ENCODE measurements at regions not wholly inside any gene's neighbourhood (a gene's known extent, or its start where the extent isn't known, plus 50 kb on each side); places are given as distances from the start of the nearest gene placed in this dataset.
A peak's percentile ranks its signal among the peaks of the same experiment; 100 is the strongest.

DNA sequence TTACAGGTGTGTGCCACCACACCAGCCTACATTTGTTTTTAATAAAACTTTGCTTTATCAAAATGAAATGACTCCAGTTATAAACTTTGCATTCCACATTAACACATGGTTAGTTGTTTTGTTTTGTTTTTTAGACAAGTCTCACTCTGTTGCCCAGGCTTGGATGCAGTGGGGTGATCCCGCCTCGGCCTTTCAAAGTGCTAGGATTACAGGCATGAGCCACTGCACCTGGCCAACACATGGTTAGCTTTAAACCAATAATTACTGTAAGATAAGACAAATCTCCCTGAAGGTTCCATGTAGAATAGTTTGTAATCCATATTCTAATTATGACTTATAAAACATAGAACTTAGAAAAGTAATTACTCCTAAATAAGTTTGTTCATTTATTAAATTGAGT, 89.8 kb upstream of the MED13 start:
- Histone ChIP-seq H3K4me1 (no peaks in the 10 kb centered on the region), H3K9me3 (no peaks in the 10 kb centered on the region), H3K36me3 (no peaks in the 10 kb centered on the region), H3K27me3 (no peaks in the 10 kb centered on the region), H3K4me3 (no peak overlapping the region), H3K27ac (no peak overlapping the region)
- FAIRE-seq: no peak
- no peak for ATAC-seq
- intact Hi-C loops (cut with DNase I): no loop called here
- WGBS, 2 donors: 55 to 67% methylated on average over 2 of the region's 2 CpGs
- TF ChIP-seq, protein P1, sequence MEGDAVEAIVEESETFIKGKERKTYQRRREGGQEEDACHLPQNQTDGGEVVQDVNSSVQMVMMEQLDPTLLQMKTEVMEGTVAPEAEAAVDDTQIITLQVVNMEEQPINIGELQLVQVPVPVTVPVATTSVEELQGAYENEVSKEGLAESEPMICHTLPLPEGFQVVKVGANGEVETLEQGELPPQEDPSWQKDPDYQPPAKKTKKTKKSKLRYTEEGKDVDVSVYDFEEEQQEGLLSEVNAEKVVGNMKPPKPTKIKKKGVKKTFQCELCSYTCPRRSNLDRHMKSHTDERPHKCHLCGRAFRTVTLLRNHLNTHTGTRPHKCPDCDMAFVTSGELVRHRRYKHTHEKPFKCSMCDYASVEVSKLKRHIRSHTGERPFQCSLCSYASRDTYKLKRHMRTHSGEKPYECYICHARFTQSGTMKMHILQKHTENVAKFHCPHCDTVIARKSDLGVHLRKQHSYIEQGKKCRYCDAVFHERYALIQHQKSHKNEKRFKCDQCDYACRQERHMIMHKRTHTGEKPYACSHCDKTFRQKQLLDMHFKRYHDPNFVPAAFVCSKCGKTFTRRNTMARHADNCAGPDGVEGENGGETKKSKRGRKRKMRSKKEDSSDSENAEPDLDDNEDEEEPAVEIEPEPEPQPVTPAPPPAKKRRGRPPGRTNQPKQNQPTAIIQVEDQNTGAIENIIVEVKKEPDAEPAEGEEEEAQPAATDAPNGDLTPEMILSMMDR (IDR thresholded peaks at IDR 0.05): no peak
- DNase-seq: no peak

DNA sequence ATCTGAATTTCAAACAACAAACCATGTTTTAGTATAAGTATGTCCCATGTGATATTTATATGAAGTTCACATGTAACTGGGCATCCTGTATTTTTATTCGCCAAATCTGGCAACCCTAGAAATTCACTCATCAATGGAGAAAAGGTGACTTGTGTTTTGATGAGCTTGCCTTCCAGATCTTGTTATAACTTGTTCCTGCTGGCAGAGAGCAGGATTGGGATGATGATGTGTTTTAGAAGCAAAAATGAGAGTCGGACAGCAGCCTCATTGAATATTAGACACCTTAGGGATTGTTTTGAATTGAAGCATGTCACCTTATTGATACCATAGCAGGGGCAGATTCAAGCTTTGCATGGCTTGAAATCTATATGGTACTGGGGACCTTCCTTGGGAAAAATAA, 85.4 kb upstream of the MED13 start:
- Histone ChIP-seq H3K27ac (no peak overlapping the region), H3K27me3 (no peaks in the 10 kb centered on the region), H3K4me1 (no peaks in the 10 kb centered on the region), H3K36me3 (no peaks in the 10 kb centered on the region), H3K4me3 (no peak overlapping the region), H3K9me3 (no peaks in the 10 kb centered on the region)
- 82 to 95% methylated on average over 2 of the region's 2 CpGs for WGBS, 2 donors
- FAIRE-seq (no peak), DNase-seq (no peak), ATAC-seq (no peak)
- intact Hi-C loops (cut with DNase I): no loop called here
- TF ChIP-seq, protein P1 (IDR thresholded peaks at IDR 0.05): no peak

DNA sequence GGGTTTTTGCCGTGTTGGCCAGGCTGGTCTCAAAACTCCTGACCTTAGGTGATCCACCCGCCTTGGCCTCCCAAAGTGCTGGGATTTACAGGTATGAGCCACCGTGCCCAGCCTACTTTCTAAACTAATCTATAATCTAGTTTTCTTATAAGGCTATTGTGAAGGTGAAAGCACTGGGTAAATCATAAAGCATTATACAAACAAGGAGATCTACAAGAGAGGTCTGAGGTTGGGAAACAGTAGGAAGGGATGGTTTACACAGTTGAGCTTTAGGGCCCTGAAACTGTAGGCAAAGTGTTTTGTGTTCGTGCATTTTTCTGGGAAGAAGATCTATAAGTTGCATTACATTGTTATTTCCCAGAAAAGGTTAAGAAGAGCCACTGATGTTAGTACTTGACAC, 84.9 kb upstream of the MED13 start:
- no peaks in the 10 kb centered on the region for H3K9me3 ChIP-seq
- TF ChIP-seq, protein P1 (IDR thresholded peaks at IDR 0.05): no peak
- DNase-seq (no peak), FAIRE-seq (no peak), ATAC-seq (no peak)
- 74 to 86% methylated on average over 4 of the region's 4 CpGs for WGBS, 2 donors
- H3K36me3 ChIP-seq: no peaks in the 10 kb centered on the region
- intact Hi-C loops (cut with DNase I): no loop called here
- no peaks in the 10 kb centered on the region for H3K4me1 ChIP-seq
- H3K27ac ChIP-seq: no peak overlapping the region
- H3K27me3 ChIP-seq: no peaks in the 10 kb centered on the region
- H3K4me3 ChIP-seq: no peak overlapping the region

DNA sequence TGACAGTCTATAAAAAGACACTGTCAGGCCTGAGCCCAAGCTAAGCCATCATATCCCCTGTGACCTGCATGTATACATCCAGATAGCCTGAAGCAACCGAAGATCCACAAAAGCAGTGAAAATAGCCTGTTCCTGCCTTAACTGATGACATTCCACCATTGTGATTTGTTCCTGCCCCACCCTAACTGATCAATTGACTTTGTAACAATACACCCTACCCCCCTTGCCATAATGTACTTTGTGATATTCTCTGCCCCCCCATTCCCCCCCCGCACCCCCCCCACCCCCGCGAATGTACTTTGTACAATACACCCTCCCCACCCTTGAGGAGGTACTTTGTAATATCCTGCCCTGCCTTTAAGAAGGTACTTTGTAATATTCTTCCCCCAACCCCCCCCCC, 82.2 kb upstream of the MED13 start:
- 56 to 67% methylated on average over 2 to 4 of the region's 4 CpGs for WGBS, 2 donors
- intact Hi-C loops (cut with DNase I): no loop called here
- DNase-seq: no peak
- no peaks in the 10 kb centered on the region for H3K27me3 ChIP-seq
- no peak for FAIRE-seq
- no peak for ATAC-seq
- no peaks in the 10 kb centered on the region for H3K4me1 ChIP-seq
- no peak overlapping the region for H3K27ac ChIP-seq
- no peaks in the 10 kb centered on the region for H3K9me3 ChIP-seq
- H3K4me3 ChIP-seq: no peak overlapping the region
- TF ChIP-seq, protein P1 (IDR thresholded peaks at IDR 0.05): no peak
- H3K36me3 ChIP-seq: no peaks in the 10 kb centered on the region

DNA sequence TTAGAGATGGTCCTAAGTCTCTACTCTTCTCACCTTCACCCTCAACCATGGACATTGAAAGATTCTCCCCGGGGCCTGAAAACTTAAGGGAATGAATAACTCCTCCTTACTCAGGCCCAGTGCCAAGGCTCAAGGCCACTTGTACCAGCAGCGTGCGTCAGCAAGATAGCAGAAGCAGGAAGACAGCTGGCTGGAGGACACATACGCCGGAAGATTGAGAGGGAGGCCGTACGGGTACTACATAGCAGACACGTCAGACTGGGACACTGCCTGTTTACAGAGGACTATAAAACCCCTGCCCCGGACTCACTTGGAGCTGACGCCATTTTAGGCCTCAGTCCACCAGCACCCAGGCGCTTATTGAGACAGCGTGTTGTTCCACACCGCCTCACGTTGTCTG, 75.8 kb upstream of the MED13 start:
- no peaks in the 10 kb centered on the region for H3K36me3 ChIP-seq
- H3K4me1 ChIP-seq: no peaks in the 10 kb centered on the region
- WGBS, 2 donors: 39 to 42% methylated on average over 14 of the region's 14 CpGs
- no peak overlapping the region for H3K27ac ChIP-seq
- FAIRE-seq (no peak), DNase-seq (peak; percentile 57 to 76 (median 70)), ATAC-seq (peak; percentile 68 to 85 (median 82))
- no peak overlapping the region for H3K4me3 ChIP-seq
- no peaks in the 10 kb centered on the region for H3K9me3 ChIP-seq
- H3K27me3 ChIP-seq: peaks cover 0 to 4% (median 1%) of the 10 kb centered on the region in 4 donors
- intact Hi-C loops (cut with DNase I): no loop called here
- TF ChIP-seq, protein P1 (IDR thresholded peaks at IDR 0.05): no peak

Measured in pancreas (tissue), 10 donors.